Osteoblast (primary cell): ENCODE measurements at regions not wholly inside any gene's neighbourhood (a gene's known extent, or its start where the extent isn't known, plus 50 kb on each side); places are given as distances from the start of the nearest gene placed in this dataset.

Experiments
- DNase-seq: peaks from one replicate; pipeline ENCODE4 v3.0.0; 2011; ENCODE audit warnings: low spot score, mixed read lengths; ENCODE audit not compliant: insufficient read length; ENCODE audit errors: missing footprints
- H2AFZ ChIP-seq: 2 replicates; pipeline ENCODE4 v1.6.0; 2011; ENCODE audit warnings: mild to moderate bottlenecking, low read length
- H3K27ac ChIP-seq: 2 replicates; pipeline ENCODE4 v1.5.1; 2011; ENCODE audit warnings: mild to moderate bottlenecking, low read depth, low read length, moderate library complexity
- H3K27me3 ChIP-seq: 2 replicates; pipeline ENCODE4 v1.6.0; 2012; ENCODE audit warnings: mild to moderate bottlenecking, control low read depth, inconsistent platforms, low read length, moderate library complexity; ENCODE audit not compliant: insufficient read depth
- H3K36me3 ChIP-seq: 2 replicates; pipeline ENCODE4 v1.5.1; 2011; ENCODE audit warnings: mild to moderate bottlenecking, low read length, control low read depth, moderate library complexity; ENCODE audit not compliant: insufficient read depth
- H3K4me1 ChIP-seq: 2 replicates; pipeline ENCODE4 v1.5.1; 2011; ENCODE audit warnings: mild to moderate bottlenecking, low read length, control low read depth, moderate library complexity; ENCODE audit not compliant: insufficient read depth
- H3K4me2 ChIP-seq: 2 replicates; pipeline ENCODE4 v1.6.0; 2011; ENCODE audit warnings: mild to moderate bottlenecking, low read length; ENCODE audit not compliant: insufficient read depth
- H3K4me3 ChIP-seq: fragments of 200-600 bp; sonication (generic); 3 replicates; pipeline ENCODE4 v1.5.1; 2012; ENCODE audit warnings: mild to moderate bottlenecking, low read length, inconsistent platforms; ENCODE audit not compliant: insufficient read depth
- H3K79me2 ChIP-seq: 2 replicates; pipeline ENCODE4 v1.6.0; 2012; ENCODE audit warnings: mild to moderate bottlenecking, low read length, control low read depth, inconsistent platforms; ENCODE audit not compliant: insufficient read depth
- H3K9me3 ChIP-seq: 2 replicates; pipeline ENCODE4 v1.5.1; 2011; ENCODE audit warnings: low read depth, low read length, control low read depth
- H4K20me1 ChIP-seq: 2 replicates; pipeline ENCODE4 v1.6.0; 2012; ENCODE audit warnings: mild to moderate bottlenecking, low read length, control low read depth; ENCODE audit not compliant: insufficient read depth
- TF ChIP-seq, protein P1 (sequence below): IDR thresholded peaks from 2 replicates; pipeline ENCODE4 v1.5.1; 2011; ENCODE audit warnings: mild to moderate bottlenecking, low read depth, low read length, moderate library complexity; ENCODE audit errors: extremely low read depth

DNA sequence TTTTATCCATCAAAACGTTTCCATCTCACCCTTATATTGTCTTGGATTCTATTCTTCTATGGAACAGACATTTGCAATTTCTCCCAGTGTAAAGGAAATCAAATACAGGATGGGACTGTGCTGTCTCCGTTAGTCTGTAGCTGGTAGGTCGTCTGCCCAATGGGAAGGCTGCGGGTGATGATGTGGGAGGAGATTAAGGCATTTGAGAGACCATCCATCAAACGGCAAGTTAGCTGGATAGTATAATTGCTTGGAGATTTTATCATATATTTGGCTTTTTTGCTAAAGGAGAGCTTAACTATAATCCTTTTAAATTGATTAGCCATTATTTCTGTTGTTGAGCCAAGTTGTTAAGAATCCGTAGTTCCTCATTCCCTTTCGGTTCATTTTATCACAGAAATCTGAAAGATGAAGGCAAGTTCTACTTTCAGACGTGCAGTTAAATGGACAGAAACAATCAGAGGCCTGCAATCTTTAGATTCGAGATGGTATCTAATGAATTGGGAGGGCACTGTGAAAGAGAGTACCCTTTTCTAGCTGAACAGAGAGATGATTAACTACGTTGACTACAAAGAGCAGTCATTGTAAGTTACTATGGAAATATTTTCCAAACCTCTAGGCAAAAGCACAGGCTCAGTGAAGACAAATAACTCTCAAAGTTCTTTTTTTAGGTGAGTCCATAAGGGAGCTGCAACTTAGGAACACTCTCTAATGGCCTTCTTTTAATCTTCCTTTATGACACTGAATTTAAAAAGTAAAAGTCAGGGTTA lies 253.3 kb upstream of the KIAA1217 start:
- H3K36me3 ChIP-seq: no peaks in the 10 kb centered on the region
- H3K79me2 ChIP-seq: no peaks in the 10 kb centered on the region
- TF ChIP-seq, protein P1, sequence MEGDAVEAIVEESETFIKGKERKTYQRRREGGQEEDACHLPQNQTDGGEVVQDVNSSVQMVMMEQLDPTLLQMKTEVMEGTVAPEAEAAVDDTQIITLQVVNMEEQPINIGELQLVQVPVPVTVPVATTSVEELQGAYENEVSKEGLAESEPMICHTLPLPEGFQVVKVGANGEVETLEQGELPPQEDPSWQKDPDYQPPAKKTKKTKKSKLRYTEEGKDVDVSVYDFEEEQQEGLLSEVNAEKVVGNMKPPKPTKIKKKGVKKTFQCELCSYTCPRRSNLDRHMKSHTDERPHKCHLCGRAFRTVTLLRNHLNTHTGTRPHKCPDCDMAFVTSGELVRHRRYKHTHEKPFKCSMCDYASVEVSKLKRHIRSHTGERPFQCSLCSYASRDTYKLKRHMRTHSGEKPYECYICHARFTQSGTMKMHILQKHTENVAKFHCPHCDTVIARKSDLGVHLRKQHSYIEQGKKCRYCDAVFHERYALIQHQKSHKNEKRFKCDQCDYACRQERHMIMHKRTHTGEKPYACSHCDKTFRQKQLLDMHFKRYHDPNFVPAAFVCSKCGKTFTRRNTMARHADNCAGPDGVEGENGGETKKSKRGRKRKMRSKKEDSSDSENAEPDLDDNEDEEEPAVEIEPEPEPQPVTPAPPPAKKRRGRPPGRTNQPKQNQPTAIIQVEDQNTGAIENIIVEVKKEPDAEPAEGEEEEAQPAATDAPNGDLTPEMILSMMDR: no peak
- H3K27me3 ChIP-seq: no peaks in the 10 kb centered on the region
- no peaks in the 10 kb centered on the region for H4K20me1 ChIP-seq
- H3K4me2 ChIP-seq: no peak overlapping the region
- H3K27ac ChIP-seq: no peak overlapping the region
- no peaks in the 10 kb centered on the region for H3K9me3 ChIP-seq
- no peak overlapping the region for H3K4me3 ChIP-seq
- no peak overlapping the region for H2AFZ ChIP-seq
- DNase-seq: no peak
- H3K4me1 ChIP-seq: no peaks in the 10 kb centered on the region

DNA sequence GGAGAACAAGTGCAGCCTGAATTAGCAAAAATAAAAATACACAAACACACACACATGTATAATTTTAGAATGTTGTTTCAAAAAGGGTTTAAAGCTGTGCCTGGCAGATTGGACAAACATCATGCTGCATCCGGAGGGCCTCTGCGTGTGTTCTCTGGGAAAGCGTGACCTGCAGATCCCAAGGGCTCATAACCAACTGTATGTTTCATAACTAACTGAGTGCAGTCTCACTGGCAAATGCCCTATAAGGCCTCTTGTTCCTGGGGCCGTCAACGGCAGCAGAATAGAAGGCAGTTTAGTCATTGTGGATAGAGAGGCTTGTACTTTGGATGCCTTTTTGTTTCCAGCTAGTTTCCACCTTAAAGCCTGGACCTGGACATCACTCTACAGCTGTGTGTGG lies 243.8 kb upstream of the KIAA1217 start:
- TF ChIP-seq, protein P1: no peak
- Histone ChIP-seq H3K9me3 (no peaks in the 10 kb centered on the region), H3K36me3 (no peaks in the 10 kb centered on the region), H2AFZ (no peak overlapping the region), H3K27ac (no peak overlapping the region), H4K20me1 (no peaks in the 10 kb centered on the region), H3K27me3 (no peaks in the 10 kb centered on the region), H3K4me2 (no peak overlapping the region), H3K79me2 (no peaks in the 10 kb centered on the region), H3K4me1 (no peaks in the 10 kb centered on the region), H3K4me3 (no peak overlapping the region)
- DNase-seq: no peak

DNA sequence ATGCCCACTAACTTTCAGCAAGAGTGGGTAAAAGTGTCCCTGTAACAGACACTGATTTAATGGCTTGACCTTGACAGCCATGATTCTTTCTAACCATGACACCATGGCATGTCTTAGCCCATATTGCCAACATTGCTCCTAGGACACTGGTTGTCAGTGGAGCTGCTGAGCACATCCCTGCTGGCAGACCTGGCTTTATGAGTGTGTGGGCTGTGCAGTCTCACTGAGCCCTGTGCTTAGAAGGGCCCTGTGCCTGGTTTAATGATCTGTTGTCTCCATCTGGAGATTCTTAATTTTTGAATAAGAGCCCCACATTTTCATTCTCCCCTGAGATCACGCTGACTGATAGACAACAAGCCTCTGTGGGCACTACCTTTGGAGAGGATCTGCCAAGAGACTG lies 243.1 kb upstream of the KIAA1217 start:
- DNase-seq: no peak
- H3K36me3 ChIP-seq: no peaks in the 10 kb centered on the region
- no peak overlapping the region for H3K4me3 ChIP-seq
- no peak overlapping the region for H2AFZ ChIP-seq
- no peak overlapping the region for H3K4me2 ChIP-seq
- TF ChIP-seq, protein P1: no peak
- H3K27me3 ChIP-seq: no peaks in the 10 kb centered on the region
- H3K9me3 ChIP-seq: no peaks in the 10 kb centered on the region
- H3K27ac ChIP-seq: no peak overlapping the region
- H4K20me1 ChIP-seq: no peaks in the 10 kb centered on the region
- H3K79me2 ChIP-seq: no peaks in the 10 kb centered on the region
- no peaks in the 10 kb centered on the region for H3K4me1 ChIP-seq

DNA sequence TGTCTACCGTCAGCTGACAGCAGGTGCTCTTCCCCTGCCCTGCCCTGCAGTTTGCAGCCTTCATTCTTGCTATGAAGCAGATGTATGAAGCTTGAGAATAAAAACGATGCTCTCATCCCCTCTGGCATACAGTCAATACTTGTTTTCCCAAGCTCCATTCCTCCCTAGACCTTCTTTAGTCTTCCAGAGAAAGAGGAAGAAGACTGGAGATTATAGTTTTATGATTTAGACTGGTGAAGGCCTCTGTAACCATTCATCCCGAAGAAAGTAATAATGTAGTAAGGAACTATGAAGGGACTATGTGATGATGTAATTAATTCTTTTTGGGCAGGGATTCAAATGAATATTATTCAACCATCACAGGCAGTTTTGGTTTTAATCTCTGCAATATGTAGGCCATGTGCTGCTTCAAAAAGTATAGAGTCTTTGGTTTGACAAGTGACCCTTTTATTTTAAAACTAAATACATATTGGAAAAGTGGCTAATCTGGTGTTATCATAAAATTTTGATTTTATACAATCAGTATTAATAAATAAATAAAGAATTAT lies 242.4 kb upstream of the KIAA1217 start:
- Histone ChIP-seq H3K9me3 (no peaks in the 10 kb centered on the region), H4K20me1 (no peaks in the 10 kb centered on the region), H3K79me2 (no peaks in the 10 kb centered on the region), H2AFZ (no peak overlapping the region), H3K4me2 (no peak overlapping the region), H3K27ac (no peak overlapping the region), H3K36me3 (no peaks in the 10 kb centered on the region), H3K4me3 (no peak overlapping the region), H3K27me3 (no peaks in the 10 kb centered on the region), H3K4me1 (no peaks in the 10 kb centered on the region)
- no peak for DNase-seq
- TF ChIP-seq, protein P1: no peak
